Uterus (tissue), 3 donors: ENCODE measurements at regions not wholly inside any gene's neighbourhood (a gene's known extent, or its start where the extent isn't known, plus 50 kb on each side); places are given as distances from the start of the nearest gene placed in this dataset.

Source experiments
- DNase-seq, 2 donors: peaks; one replicate each; pipeline ENCODE4 v3.0.0-alpha.2; 2019 to 2020
- H3K27ac ChIP-seq, 2 donors: fragments of 200-600 bp; sonication (generic); 1 replicate in 1 of 2; 2 replicates in 1 of 2; pipeline ENCODE4 v1.5.1; 2016 to 2018
- H3K27me3 ChIP-seq, 2 donors: fragments of 200-600 bp; sonication (generic); one replicate each; pipeline ENCODE4 v1.5.1; 2018 to 2019; ENCODE audit warnings: control low read depth in 1 of 2
- H3K36me3 ChIP-seq, 2 donors: fragments of 200-600 bp; sonication (generic); one replicate each; pipeline ENCODE4 v1.5.1; 2019; ENCODE audit warnings: control low read depth in 1 of 2
- H3K4me1 ChIP-seq, 2 donors: fragments of 200-600 bp; sonication (generic); one replicate each; pipeline ENCODE4 v1.5.1; 2018 to 2019; ENCODE audit warnings: control low read depth in 1 of 2
- H3K4me3 ChIP-seq, 2 donors: fragments of 200-600 bp; sonication (generic); 1 replicate in 1 of 2; 2 replicates in 1 of 2; pipeline ENCODE4 v1.5.1; 2018 to 2019; ENCODE audit warnings: mild to moderate bottlenecking in 1 of 2
- H3K9me3 ChIP-seq, 2 donors: fragments of 200-600 bp; sonication (generic); one replicate each; pipeline ENCODE4 v1.5.1; 2019; ENCODE audit warnings: control low read depth in 1 of 2
- POLR2A ChIP-seq, 2 donors: fragments of 450-650 bp; IDR thresholded peaks; one replicate each; pipeline ENCODE4 v1.6.1; 2016; ENCODE audit warnings: antibody characterized with exemption in 2 of 2, mild to moderate bottlenecking in 1 of 2, moderate library complexity in 1 of 2
- intact Hi-C: fragments of 100-400 bp; cut with DNase I; formaldehyde crosslinking; loops from one replicate; pipeline ENCODE4 v1.15.1; 2023; ENCODE audit warnings: low total_unique reads
- TF ChIP-seq, protein P1 (sequence below), 4 experiments: fragments of 200-600 bp in 2 of 4; fragments of 450-650 bp in 2 of 4; sonication (generic) in 2 of 4; IDR thresholded peaks; one replicate each; pipeline ENCODE4 v1.5.1; 2016 to 2019; ENCODE audit warnings: antibody characterized with exemption in 4 of 4, mild to moderate bottlenecking in 2 of 4, moderate library complexity in 1 of 4
- donor health status: DM: yes; HTN: yes; CAD: no.

DNA sequence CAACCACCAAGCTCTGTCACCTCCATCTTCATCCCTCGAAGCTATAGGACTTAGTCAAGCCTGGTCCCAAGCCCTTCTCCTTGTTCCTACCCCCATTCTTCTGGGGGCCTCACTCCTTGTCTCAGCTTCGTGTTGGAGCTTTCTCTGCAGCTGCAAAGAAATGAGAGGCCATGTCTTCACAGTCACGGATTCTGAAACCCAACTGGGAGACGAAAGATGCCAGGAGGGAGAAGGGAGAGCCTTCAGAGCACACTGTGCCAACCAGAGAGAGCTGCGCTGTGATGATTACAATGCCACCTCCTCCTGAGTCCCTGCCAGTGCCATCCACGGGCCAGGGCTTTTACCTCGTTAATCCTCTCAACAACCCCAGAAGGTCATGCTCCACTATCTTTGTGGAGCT lies 469.3 kb downstream of the TBC1D22A start:
- TF ChIP-seq POLR2A (IDR thresholded peaks at IDR 0.05), result no peak
- TF ChIP-seq, protein P1, sequence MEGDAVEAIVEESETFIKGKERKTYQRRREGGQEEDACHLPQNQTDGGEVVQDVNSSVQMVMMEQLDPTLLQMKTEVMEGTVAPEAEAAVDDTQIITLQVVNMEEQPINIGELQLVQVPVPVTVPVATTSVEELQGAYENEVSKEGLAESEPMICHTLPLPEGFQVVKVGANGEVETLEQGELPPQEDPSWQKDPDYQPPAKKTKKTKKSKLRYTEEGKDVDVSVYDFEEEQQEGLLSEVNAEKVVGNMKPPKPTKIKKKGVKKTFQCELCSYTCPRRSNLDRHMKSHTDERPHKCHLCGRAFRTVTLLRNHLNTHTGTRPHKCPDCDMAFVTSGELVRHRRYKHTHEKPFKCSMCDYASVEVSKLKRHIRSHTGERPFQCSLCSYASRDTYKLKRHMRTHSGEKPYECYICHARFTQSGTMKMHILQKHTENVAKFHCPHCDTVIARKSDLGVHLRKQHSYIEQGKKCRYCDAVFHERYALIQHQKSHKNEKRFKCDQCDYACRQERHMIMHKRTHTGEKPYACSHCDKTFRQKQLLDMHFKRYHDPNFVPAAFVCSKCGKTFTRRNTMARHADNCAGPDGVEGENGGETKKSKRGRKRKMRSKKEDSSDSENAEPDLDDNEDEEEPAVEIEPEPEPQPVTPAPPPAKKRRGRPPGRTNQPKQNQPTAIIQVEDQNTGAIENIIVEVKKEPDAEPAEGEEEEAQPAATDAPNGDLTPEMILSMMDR (IDR thresholded peaks at IDR 0.05), result no peak
- H3K36me3 ChIP-seq, result no peaks in the 10 kb centered on the region
- no peak for DNase-seq
- H3K9me3 ChIP-seq, result no peaks in the 10 kb centered on the region
- no peak overlapping the region for H3K27ac ChIP-seq
- no peaks in the 10 kb centered on the region for H3K4me1 ChIP-seq
- H3K4me3 ChIP-seq, result no peak overlapping the region
- no peaks in the 10 kb centered on the region for H3K27me3 ChIP-seq
- intact Hi-C loops, result no loop called here

- no peak for TF ChIP-seq POLR2A (IDR thresholded peaks at IDR 0.05)
- TF ChIP-seq, protein P1 (IDR thresholded peaks at IDR 0.05), result no peak
- no peak for DNase-seq
Measured at GRCh38 chr22:47230741-47231140, 468.3 kb downstream of the TBC1D22A start.

DNA sequence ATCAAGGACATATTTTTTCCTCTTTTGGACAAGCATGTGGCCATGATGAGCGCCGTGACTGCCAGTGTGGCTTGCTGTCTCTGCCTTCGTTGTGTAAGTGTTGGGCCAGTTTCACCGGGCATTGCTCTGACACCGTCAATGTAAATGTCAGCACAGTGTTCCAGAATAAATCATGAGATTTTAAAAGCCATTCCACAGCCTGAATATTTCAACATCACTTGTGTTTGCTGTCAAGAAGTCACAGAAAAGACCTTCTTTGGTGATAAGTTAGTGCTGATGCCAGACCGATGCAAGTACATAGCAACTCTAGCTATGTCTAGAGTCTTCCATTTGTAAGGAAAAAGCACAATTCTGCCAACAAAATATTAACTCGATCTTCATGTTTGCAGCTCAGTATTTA lies 467.8 kb downstream of the TBC1D22A start:
- H3K27ac ChIP-seq, result no peak overlapping the region
- no peaks in the 10 kb centered on the region for H3K4me1 ChIP-seq
- H3K36me3 ChIP-seq, result no peaks in the 10 kb centered on the region
- H3K27me3 ChIP-seq, result no peaks in the 10 kb centered on the region
- DNase-seq, result no peak
- H3K9me3 ChIP-seq, result no peaks in the 10 kb centered on the region
- no peak overlapping the region for H3K4me3 ChIP-seq
- intact Hi-C loops, result no loop called here
- TF ChIP-seq, protein P1 (IDR thresholded peaks at IDR 0.05), result no peak
- TF ChIP-seq POLR2A (IDR thresholded peaks at IDR 0.05), result no peak

More at GRCh38 chr22:47230741-47231140, 468.3 kb downstream of the TBC1D22A start:
- Histone ChIP-seq H3K9me3 (no peaks in the 10 kb centered on the region), H3K27ac (no peak overlapping the region), H3K36me3 (no peaks in the 10 kb centered on the region), H3K27me3 (no peaks in the 10 kb centered on the region), H3K4me3 (no peak overlapping the region), H3K4me1 (no peaks in the 10 kb centered on the region)
- intact Hi-C loops, result no loop called here

DNA sequence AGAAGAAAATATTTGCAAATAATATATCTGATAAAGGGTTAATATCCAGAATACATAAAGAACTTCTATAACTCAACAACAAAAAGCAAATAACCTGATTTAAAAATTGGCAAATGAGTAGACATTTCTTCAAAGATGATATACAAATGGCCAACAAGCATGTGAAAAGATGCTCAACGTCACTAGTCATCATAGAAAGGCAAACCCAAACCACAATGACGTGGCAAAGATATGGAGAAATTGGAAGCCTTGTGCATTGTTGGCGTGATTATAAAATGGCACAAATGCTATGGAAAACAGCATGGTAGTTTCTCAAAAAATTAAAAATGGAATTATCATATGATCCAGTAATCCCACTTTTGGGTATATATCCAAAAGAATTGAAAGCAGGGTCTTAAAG lies 466.3 kb downstream of the TBC1D22A start:
- no peaks in the 10 kb centered on the region for H3K36me3 ChIP-seq
- H3K27me3 ChIP-seq, result no peaks in the 10 kb centered on the region
- intact Hi-C loops, result no loop called here
- H3K27ac ChIP-seq, result no peak overlapping the region
- no peaks in the 10 kb centered on the region for H3K4me1 ChIP-seq
- H3K9me3 ChIP-seq, result no peaks in the 10 kb centered on the region
- TF ChIP-seq, protein P1 (IDR thresholded peaks at IDR 0.05), result no peak
- TF ChIP-seq POLR2A (IDR thresholded peaks at IDR 0.05), result no peak
- H3K4me3 ChIP-seq, result no peak overlapping the region
- no peak for DNase-seq

DNA sequence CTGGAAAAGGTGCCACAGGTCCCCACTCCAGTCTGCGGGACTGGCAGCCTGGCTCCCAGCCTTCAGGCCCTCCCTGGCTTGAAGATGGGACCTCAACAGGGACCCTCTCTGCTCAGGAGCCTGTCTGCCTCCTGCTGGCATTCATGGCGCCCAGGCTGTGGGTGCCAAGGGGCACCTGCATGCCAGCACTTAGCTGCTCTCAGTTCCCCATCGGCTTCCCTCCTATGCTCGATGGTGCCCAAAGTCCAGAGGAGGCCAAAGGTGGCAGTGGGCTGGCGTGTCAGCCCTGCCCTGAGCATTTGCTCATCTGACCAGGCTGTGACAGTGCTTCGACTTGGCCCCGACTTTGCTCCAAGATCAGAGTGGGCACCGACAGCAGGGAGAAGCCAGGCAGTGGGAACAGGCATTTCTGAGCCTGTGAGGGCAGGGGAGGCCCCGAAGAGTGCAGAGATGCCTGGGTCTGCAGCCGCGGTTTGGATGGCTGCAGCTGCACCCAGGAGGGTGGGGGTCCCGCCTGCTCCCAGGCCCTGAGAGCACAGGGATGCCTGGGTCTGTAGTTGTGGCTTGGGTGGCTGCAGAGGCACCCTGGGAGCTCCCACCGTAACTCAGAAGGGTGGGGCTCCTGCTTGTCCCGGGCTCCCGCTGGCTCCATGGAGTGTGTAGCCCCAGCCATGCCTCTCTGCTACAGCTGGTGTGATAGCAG lies 463.6 kb downstream of the TBC1D22A start:
- no peak for TF ChIP-seq POLR2A (IDR thresholded peaks at IDR 0.05)
- TF ChIP-seq, protein P1 (IDR thresholded peaks at IDR 0.05), result no peak
- Histone ChIP-seq H3K9me3 (no peaks in the 10 kb centered on the region), H3K4me3 (no peak overlapping the region), H3K36me3 (no peaks in the 10 kb centered on the region), H3K4me1 (no peaks in the 10 kb centered on the region), H3K27ac (no peak overlapping the region), H3K27me3 (no peaks in the 10 kb centered on the region)
- DNase-seq, result no peak
- intact Hi-C loops, result no loop called here
